ENCODE measurements at regions not wholly inside any gene's neighbourhood (a gene's known extent, or its start where the extent isn't known, plus 50 kb on each side); places are given as distances from the start of the nearest gene placed in this dataset.

DNA sequence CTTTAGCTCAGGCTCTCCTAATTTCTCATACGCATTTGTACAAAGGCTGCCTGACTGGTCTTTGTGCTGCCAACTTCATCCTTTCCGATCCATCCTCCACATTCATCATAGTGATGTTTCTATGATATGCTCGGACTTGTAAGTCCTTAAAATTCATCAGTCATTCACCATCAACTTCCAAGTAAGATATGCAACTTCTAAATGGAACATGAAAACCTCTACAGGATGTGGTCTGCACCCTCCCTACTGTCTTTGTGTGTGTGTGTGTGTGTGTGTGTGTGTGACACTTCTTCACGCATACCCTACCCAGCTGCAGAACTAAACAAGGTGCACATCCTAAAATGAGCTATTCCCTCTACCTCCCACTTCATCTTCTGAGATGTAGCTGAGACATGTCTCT lies 397.9 kb upstream of the NR5A2 start:
- Histone ChIP-seq H3K36me3 (ENCODE audit: control insufficient read depth in 3 of 3, insufficient read depth in 2 of 3, low read depth in 1 of 3, low read length in 3 of 3) (no peaks in the 10 kb centered on the region), H3K9me3 (ENCODE audit: control insufficient read depth in 2 of 2, insufficient read depth in 1 of 2, low read depth in 1 of 2, low read length in 1 of 2) (no peaks in the 10 kb centered on the region), H3K4me1 (ENCODE audit: control insufficient read depth in 3 of 3, insufficient read depth in 2 of 3, low read depth in 1 of 3, low read length in 2 of 3) (no peaks in the 10 kb centered on the region), H3K4me3 (ENCODE audit: low read depth in 1 of 3, low read length in 3 of 3) (no peak overlapping the region), H3K27ac (ENCODE audit: low read depth in 1 of 3, low read length in 2 of 3) (no peak overlapping the region), H3K27me3 (ENCODE audit: control insufficient read depth in 3 of 3, insufficient read depth in 3 of 3, low read length in 3 of 3) (no peaks in the 10 kb centered on the region)
- WGBS, 3 donors, result 70 to 77% (median 75%) methylated on average over 4 of the region's 4 CpGs
- DNase-seq, result no peak
- no peak for FAIRE-seq

DNA sequence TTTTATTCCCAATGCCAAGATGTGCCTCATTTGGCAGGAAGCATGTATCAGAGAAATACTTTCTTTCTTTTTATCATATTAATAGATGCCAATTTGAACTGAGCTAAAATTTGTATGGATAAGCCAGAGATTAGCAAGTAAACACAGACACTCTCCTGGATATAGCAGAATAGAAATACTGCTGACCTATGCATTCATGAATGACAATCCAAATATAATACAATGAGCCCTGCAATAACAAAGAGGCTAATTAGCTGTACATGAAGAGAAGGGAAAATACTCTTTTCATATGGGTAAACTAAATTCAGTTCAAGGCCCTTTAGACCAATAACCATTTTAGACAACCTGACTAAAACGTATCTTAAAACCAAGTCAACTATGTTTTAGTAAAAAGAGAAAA lies 388.1 kb upstream of the NR5A2 start:
- WGBS, 3 donors, result 59 to 88% (median 74%) methylated on average over 1 of the region's 1 CpG
- FAIRE-seq, result no peak
- no peak overlapping the region for H3K27ac ChIP-seq (ENCODE audit: low read depth in 1 of 3, low read length in 2 of 3)
- H3K4me3 ChIP-seq (ENCODE audit: low read depth in 1 of 3, low read length in 3 of 3), result no peak overlapping the region
- H3K36me3 ChIP-seq (ENCODE audit: control insufficient read depth in 3 of 3, insufficient read depth in 2 of 3, low read depth in 1 of 3, low read length in 3 of 3), result no peaks in the 10 kb centered on the region
- no peaks in the 10 kb centered on the region for H3K9me3 ChIP-seq (ENCODE audit: control insufficient read depth in 2 of 2, insufficient read depth in 1 of 2, low read depth in 1 of 2, low read length in 1 of 2)
- DNase-seq, result no peak
- no peaks in the 10 kb centered on the region for H3K27me3 ChIP-seq (ENCODE audit: control insufficient read depth in 3 of 3, insufficient read depth in 3 of 3, low read length in 3 of 3)
- H3K4me1 ChIP-seq (ENCODE audit: control insufficient read depth in 3 of 3, insufficient read depth in 2 of 3, low read depth in 1 of 3, low read length in 2 of 3), result no peaks in the 10 kb centered on the region

DNA sequence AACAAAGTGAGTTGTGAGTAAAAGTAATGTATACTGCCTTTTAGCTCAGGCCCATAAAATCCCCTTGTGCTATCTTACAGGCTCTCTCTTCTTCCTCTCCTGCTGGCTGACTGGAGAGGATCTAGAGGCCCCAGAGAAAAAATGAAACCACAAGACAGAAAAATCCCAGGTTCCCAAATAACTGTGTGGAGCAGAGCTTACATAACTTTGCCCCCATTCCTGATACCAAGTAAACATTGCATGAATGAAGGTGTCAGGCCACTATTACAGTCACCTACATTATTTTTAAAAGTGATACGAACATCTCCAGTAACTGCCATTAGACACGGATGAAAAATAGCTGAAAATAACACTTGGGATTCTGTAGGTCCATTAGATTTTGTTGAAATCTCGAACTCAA lies 386.0 kb upstream of the NR5A2 start:
- no peaks in the 10 kb centered on the region for H3K9me3 ChIP-seq (ENCODE audit: control insufficient read depth in 2 of 2, insufficient read depth in 1 of 2, low read depth in 1 of 2, low read length in 1 of 2)
- FAIRE-seq (no peak), DNase-seq (no peak)
- H3K27ac ChIP-seq (ENCODE audit: low read depth in 1 of 3, low read length in 2 of 3), result no peak overlapping the region
- no peaks in the 10 kb centered on the region for H3K4me1 ChIP-seq (ENCODE audit: control insufficient read depth in 3 of 3, insufficient read depth in 2 of 3, low read depth in 1 of 3, low read length in 2 of 3)
- no peaks in the 10 kb centered on the region for H3K36me3 ChIP-seq (ENCODE audit: control insufficient read depth in 3 of 3, insufficient read depth in 2 of 3, low read depth in 1 of 3, low read length in 3 of 3)
- WGBS, 3 donors, result 81 to 85% (median 83%) methylated on average over 3 of the region's 3 CpGs
- no peak overlapping the region for H3K4me3 ChIP-seq (ENCODE audit: low read depth in 1 of 3, low read length in 3 of 3)
- H3K27me3 ChIP-seq (ENCODE audit: control insufficient read depth in 3 of 3, insufficient read depth in 3 of 3, low read length in 3 of 3), result no peaks in the 10 kb centered on the region

DNA sequence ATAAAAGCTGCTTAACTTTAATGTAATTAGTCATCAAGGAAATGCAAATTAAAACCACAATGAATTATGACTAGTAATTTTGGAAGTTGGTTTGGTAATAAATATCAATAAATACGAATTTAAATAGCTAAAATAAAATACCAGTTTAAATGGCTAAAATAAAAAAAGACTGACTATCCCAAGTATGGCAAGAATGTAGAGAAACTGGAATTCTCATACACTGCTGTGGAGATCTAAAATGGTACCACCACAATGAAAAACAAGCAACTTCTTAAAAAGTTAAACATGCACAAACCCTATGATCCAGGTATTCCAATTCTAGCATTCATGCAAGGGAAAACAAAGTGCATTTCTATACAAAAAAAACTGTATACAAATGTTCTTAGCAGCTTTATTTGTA lies 382.6 kb upstream of the NR5A2 start:
- Histone ChIP-seq H3K9me3 (ENCODE audit: control insufficient read depth in 2 of 2, insufficient read depth in 1 of 2, low read depth in 1 of 2, low read length in 1 of 2) (peaks cover 1 to 5% of the 10 kb centered on the region in 2 donors), H3K4me3 (ENCODE audit: low read depth in 1 of 3, low read length in 3 of 3) (no peak overlapping the region), H3K36me3 (ENCODE audit: control insufficient read depth in 3 of 3, insufficient read depth in 2 of 3, low read depth in 1 of 3, low read length in 3 of 3) (no peaks in the 10 kb centered on the region), H3K27me3 (ENCODE audit: control insufficient read depth in 3 of 3, insufficient read depth in 3 of 3, low read length in 3 of 3) (no peaks in the 10 kb centered on the region), H3K27ac (ENCODE audit: low read depth in 1 of 3, low read length in 2 of 3) (no peak overlapping the region), H3K4me1 (ENCODE audit: control insufficient read depth in 3 of 3, insufficient read depth in 2 of 3, low read depth in 1 of 3, low read length in 2 of 3) (no peaks in the 10 kb centered on the region)
- no peak for DNase-seq
- 31 to 45% (median 37%) methylated on average over 1 of the region's 1 CpG for WGBS, 3 donors
- no peak for FAIRE-seq

DNA sequence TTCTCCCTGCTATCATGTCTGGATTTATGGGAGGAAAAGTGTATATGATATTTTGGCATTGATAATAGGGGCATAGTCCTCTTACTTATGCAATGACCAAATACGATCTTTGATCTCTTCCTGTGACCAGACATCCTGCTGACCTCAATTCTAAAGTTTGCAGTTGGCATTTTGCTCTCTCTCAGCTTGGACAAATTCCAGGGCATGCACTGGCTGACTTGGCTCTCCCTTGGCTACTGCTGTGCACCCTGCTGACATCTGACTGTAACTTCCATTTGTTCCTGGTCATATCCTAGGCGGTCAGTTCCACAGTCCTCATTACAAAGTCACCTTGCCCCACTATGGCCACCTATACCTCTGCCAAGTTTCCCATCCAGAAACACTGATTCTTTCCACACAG lies 380.7 kb upstream of the NR5A2 start:
- WGBS, 3 donors, result 33 to 76% (median 40%) methylated on average over 2 of the region's 2 CpGs
- DNase-seq, result peak; percentile 20 to 74
- no peaks in the 10 kb centered on the region for H3K36me3 ChIP-seq (ENCODE audit: control insufficient read depth in 3 of 3, insufficient read depth in 2 of 3, low read depth in 1 of 3, low read length in 3 of 3)
- no peak overlapping the region for H3K4me3 ChIP-seq (ENCODE audit: low read depth in 1 of 3, low read length in 3 of 3)
- FAIRE-seq, result no peak
- H3K4me1 ChIP-seq (ENCODE audit: control insufficient read depth in 3 of 3, insufficient read depth in 2 of 3, low read depth in 1 of 3, low read length in 2 of 3), result no peaks in the 10 kb centered on the region
- no peaks in the 10 kb centered on the region for H3K27me3 ChIP-seq (ENCODE audit: control insufficient read depth in 3 of 3, insufficient read depth in 3 of 3, low read length in 3 of 3)
- H3K9me3 ChIP-seq (ENCODE audit: control insufficient read depth in 2 of 2, insufficient read depth in 1 of 2, low read depth in 1 of 2, low read length in 1 of 2), result peaks cover 1 to 5% of the 10 kb centered on the region in 2 donors
- no peak overlapping the region for H3K27ac ChIP-seq (ENCODE audit: low read depth in 1 of 3, low read length in 2 of 3)

DNA sequence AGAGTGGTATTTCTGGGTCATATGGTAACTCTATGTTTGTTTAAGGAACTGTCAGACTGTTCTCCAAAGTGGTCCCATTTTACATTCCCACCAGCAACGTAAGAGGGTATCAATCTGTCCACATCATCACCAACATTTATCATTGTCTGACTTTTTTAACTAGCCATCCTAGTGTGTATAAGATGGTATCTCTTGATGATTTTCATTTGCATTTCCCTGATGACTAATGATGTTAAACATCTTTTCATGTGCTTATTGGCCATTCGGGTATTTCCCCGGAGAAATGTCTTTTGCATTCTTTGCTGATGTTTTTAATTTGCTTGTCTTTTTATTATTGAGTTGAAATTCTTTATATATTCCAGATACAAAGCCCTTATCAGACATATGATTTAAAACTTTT lies 370.1 kb upstream of the NR5A2 start:
- DNase-seq, result no peak
- no peak for FAIRE-seq

DNA sequence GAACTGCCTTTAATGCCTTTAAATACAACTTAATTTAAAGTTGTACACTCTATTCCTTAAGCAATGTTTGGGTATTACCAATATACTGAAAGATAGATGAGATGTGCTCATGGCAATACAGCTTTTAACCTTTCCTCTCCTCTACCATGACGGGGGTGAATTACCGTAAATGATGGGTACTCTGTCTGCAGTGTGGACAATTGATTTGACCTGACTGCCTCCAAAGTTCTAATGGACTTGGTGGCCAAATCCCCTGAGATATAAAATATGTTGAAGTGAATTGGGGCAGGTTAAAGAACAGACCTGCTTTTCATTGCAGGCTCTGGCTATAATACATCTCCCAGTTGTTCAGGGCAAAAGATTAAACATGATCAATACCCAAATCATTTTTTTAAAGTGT lies 367.4 kb upstream of the NR5A2 start:
- H3K4me1 ChIP-seq (ENCODE audit: control insufficient read depth in 3 of 3, insufficient read depth in 2 of 3, low read depth in 1 of 3, low read length in 2 of 3), result no peaks in the 10 kb centered on the region
- H3K27ac ChIP-seq (ENCODE audit: low read depth in 1 of 3, low read length in 2 of 3), result no peak overlapping the region
- WGBS, 3 donors, result 85 to 89% (median 86%) methylated on average over 2 of the region's 2 CpGs
- FAIRE-seq, result no peak
- H3K27me3 ChIP-seq (ENCODE audit: control insufficient read depth in 3 of 3, insufficient read depth in 3 of 3, low read length in 3 of 3), result no peaks in the 10 kb centered on the region
- no peak overlapping the region for H3K4me3 ChIP-seq (ENCODE audit: low read depth in 1 of 3, low read length in 3 of 3)
- no peaks in the 10 kb centered on the region for H3K36me3 ChIP-seq (ENCODE audit: control insufficient read depth in 3 of 3, insufficient read depth in 2 of 3, low read depth in 1 of 3, low read length in 3 of 3)
- no peak for DNase-seq
- H3K9me3 ChIP-seq (ENCODE audit: control insufficient read depth in 2 of 2, insufficient read depth in 1 of 2, low read depth in 1 of 2, low read length in 1 of 2), result no peaks in the 10 kb centered on the region

More for the DNA sequence above, 370.1 kb upstream of the NR5A2 start:
- Histone ChIP-seq H3K4me1 (ENCODE audit: control insufficient read depth in 3 of 3, insufficient read depth in 2 of 3, low read depth in 1 of 3, low read length in 2 of 3) (no peaks in the 10 kb centered on the region), H3K27ac (ENCODE audit: low read depth in 1 of 3, low read length in 2 of 3) (no peak overlapping the region), H3K36me3 (ENCODE audit: control insufficient read depth in 3 of 3, insufficient read depth in 2 of 3, low read depth in 1 of 3, low read length in 3 of 3) (no peaks in the 10 kb centered on the region), H3K27me3 (ENCODE audit: control insufficient read depth in 3 of 3, insufficient read depth in 3 of 3, low read length in 3 of 3) (no peaks in the 10 kb centered on the region), H3K9me3 (ENCODE audit: control insufficient read depth in 2 of 2, insufficient read depth in 1 of 2, low read depth in 1 of 2, low read length in 1 of 2) (no peaks in the 10 kb centered on the region), H3K4me3 (ENCODE audit: low read depth in 1 of 3, low read length in 3 of 3) (no peak overlapping the region)
- 85 to 87% (median 86%) methylated on average over 3 of the region's 3 CpGs for WGBS, 3 donors

DNA sequence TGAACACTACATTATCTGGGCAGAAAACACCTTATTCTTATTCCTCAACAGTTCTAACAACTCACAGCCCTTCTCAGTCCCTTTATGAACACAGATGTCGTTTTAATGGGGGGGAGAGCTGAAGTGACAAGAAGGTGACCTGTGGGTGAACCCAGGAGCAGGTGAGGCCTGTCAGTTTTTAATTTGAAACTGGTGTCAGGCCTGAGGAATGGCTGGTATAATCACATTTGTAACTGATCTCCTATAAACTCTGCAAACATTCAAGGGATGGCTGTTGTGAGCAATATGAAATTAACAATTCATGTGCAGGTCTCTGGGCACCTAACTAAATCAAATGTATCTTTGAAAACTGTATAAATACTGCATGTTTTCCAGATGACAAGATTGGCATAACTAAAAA lies 362.1 kb upstream of the NR5A2 start:
- no peaks in the 10 kb centered on the region for H3K27me3 ChIP-seq (ENCODE audit: control insufficient read depth in 3 of 3, insufficient read depth in 3 of 3, low read length in 3 of 3)
- no peaks in the 10 kb centered on the region for H3K36me3 ChIP-seq (ENCODE audit: control insufficient read depth in 3 of 3, insufficient read depth in 2 of 3, low read depth in 1 of 3, low read length in 3 of 3)
- no peak overlapping the region for H3K4me3 ChIP-seq (ENCODE audit: low read depth in 1 of 3, low read length in 3 of 3)
- FAIRE-seq (no peak), DNase-seq (no peak)
- H3K27ac ChIP-seq (ENCODE audit: low read depth in 1 of 3, low read length in 2 of 3), result no peak overlapping the region
- no peaks in the 10 kb centered on the region for H3K4me1 ChIP-seq (ENCODE audit: control insufficient read depth in 3 of 3, insufficient read depth in 2 of 3, low read depth in 1 of 3, low read length in 2 of 3)
- 0 to 35% (median 29%) methylated on average over 1 of the region's 1 CpG for WGBS, 3 donors
- no peaks in the 10 kb centered on the region for H3K9me3 ChIP-seq (ENCODE audit: control insufficient read depth in 2 of 2, insufficient read depth in 1 of 2, low read depth in 1 of 2, low read length in 1 of 2)

DNA sequence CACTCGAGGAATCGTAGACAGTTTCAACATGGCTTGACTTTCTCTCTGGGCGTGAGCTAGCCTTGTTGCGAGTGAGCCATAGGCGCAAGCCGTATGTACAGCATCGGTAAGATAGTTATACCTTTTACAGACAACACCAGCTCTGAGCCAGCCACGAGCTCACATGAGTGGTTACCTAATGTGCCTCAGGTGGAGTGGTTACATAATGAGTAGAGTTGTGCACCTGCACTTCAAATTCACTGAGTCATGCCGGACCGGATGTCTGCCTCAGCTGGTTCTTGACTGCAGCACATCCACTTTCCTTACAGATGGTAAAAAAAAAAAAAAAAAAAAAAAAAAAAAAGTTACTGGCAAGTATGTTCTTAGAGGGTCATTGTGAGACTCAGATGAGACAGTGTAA lies 360.4 kb upstream of the NR5A2 start:
- no peak for DNase-seq

More for the DNA sequence above, 360.4 kb upstream of the NR5A2 start:
- Histone ChIP-seq H3K27me3 (ENCODE audit: control insufficient read depth in 3 of 3, insufficient read depth in 3 of 3, low read length in 3 of 3) (no peaks in the 10 kb centered on the region), H3K9me3 (ENCODE audit: control insufficient read depth in 2 of 2, insufficient read depth in 1 of 2, low read depth in 1 of 2, low read length in 1 of 2) (no peaks in the 10 kb centered on the region), H3K4me1 (ENCODE audit: control insufficient read depth in 3 of 3, insufficient read depth in 2 of 3, low read depth in 1 of 3, low read length in 2 of 3) (no peaks in the 10 kb centered on the region), H3K4me3 (ENCODE audit: low read depth in 1 of 3, low read length in 3 of 3) (no peak overlapping the region), H3K36me3 (ENCODE audit: control insufficient read depth in 3 of 3, insufficient read depth in 2 of 3, low read depth in 1 of 3, low read length in 3 of 3) (no peaks in the 10 kb centered on the region), H3K27ac (ENCODE audit: low read depth in 1 of 3, low read length in 2 of 3) (no peak overlapping the region)
- WGBS, 3 donors, result 77 to 93% (median 92%) methylated on average over 10 of the region's 10 CpGs
- no peak for FAIRE-seq
